CD4-positive, alpha-beta T cell treated with Interleukin-6 at 100 ng/mL for 8 hours (primary cell): ENCODE measurements at regions not wholly inside any gene's neighbourhood (a gene's known extent, or its start where the extent isn't known, plus 50 kb on each side); places are given as distances from the start of the nearest gene placed in this dataset.

Source experiments
- DNase-seq: peaks from one replicate; pipeline ENCODE4 v3.0.0-alpha.2; 2020; ENCODE audit warnings: mixed read lengths, low spot score

GRCh38 chr12:88633312-88633711 is 53.0 kb upstream of the KITLG start:
- no peak for DNase-seq

DNA sequence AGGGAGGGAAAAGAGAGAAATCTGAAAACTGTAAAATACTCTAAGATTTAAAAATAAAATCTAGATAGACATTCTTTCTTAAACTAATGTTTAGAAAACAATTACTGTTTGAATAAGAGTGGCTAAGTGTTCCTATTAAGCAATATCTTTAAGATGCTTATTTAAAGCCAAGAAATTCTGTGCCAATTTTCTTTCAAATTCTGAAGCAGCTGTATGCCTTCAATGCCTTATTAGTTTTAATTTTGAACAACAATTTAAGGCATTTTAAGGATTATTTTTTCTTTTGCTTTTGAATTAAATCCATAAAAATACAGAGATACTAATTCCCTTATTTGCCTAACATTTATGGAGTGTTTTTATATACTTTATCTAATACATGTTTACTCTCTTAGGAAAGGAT is 50.3 kb upstream of the KITLG start:
- no peak for DNase-seq
